ENCODE measurements at regions not wholly inside any gene's neighbourhood (a gene's known extent, or its start where the extent isn't known, plus 50 kb on each side); places are given as distances from the start of the nearest gene placed in this dataset.

GRCh38 chr4:38189445-38189844, 229.2 kb downstream of the PTTG2 start:
- no peak for DNase-seq (ENCODE audit: low read depth)

GRCh38 chr4:38190717-38191178, 230.6 kb downstream of the PTTG2 start:
- no peak for DNase-seq (ENCODE audit: low read depth)

- DNase-seq (ENCODE audit: low read depth), result no peak
These were observed 232.3 kb downstream of the PTTG2 start for GRCh38 chr4:38192516-38192915.

GRCh38 chr4:38193236-38193863, 233.2 kb downstream of the PTTG2 start:
- no peak for DNase-seq (ENCODE audit: low read depth)

- DNase-seq (ENCODE audit: low read depth), result no peak
These were observed 233.9 kb downstream of the PTTG2 start for GRCh38 chr4:38194047-38194602.

GRCh38 chr4:38195486-38195885, 235.3 kb downstream of the PTTG2 start:
- DNase-seq (ENCODE audit: low read depth), result no peak

GRCh38 chr4:38195911-38196310, 235.7 kb downstream of the PTTG2 start:
- no peak for DNase-seq (ENCODE audit: low read depth)

- no peak for DNase-seq (ENCODE audit: low read depth)
These were observed 242.0 kb downstream of the PTTG2 start for GRCh38 chr4:38202242-38202641.

- DNase-seq (ENCODE audit: low read depth), result no peak
These were observed 243.4 kb downstream of the PTTG2 start for GRCh38 chr4:38203609-38204008.

- no peak for DNase-seq (ENCODE audit: low read depth)
These were observed 244.3 kb downstream of the PTTG2 start for GRCh38 chr4:38204339-38205035.

- no peak for DNase-seq (ENCODE audit: low read depth)
These were observed 245.1 kb downstream of the PTTG2 start for GRCh38 chr4:38205261-38205660.

- DNase-seq (ENCODE audit: low read depth), result no peak
These were observed 246.9 kb downstream of the PTTG2 start for GRCh38 chr4:38207110-38207457.

GRCh38 chr4:38209654-38210053, 249.5 kb downstream of the PTTG2 start:
- DNase-seq (ENCODE audit: low read depth), result no peak

GRCh38 chr4:38210396-38211114, 250.4 kb downstream of the PTTG2 start:
- DNase-seq (ENCODE audit: low read depth), result no peak

GRCh38 chr4:38211885-38212284, 251.7 kb downstream of the PTTG2 start:
- no peak for DNase-seq (ENCODE audit: low read depth)

GRCh38 chr4:38213083-38213805, 253.0 kb downstream of the PTTG2 start:
- no peak for DNase-seq (ENCODE audit: low read depth)

- no peak for DNase-seq (ENCODE audit: low read depth)
These were observed 262.7 kb downstream of the PTTG2 start for GRCh38 chr4:38222892-38223291.

GRCh38 chr4:38223306-38223705, 263.1 kb downstream of the PTTG2 start:
- no peak for DNase-seq (ENCODE audit: low read depth)

GRCh38 chr4:38223782-38224236, 263.6 kb downstream of the PTTG2 start:
- DNase-seq (ENCODE audit: low read depth), result no peak

GRCh38 chr4:38224850-38225249, 264.7 kb downstream of the PTTG2 start:
- DNase-seq (ENCODE audit: low read depth), result no peak

GRCh38 chr4:38226170-38226569, 266.0 kb downstream of the PTTG2 start:
- DNase-seq (ENCODE audit: low read depth), result no peak
